Fibroblast of the aortic adventitia (primary cell): ENCODE measurements at regions not wholly inside any gene's neighbourhood (a gene's known extent, or its start where the extent isn't known, plus 50 kb on each side); places are given as distances from the start of the nearest gene placed in this dataset.

Experiments
- DNase-seq: peaks from one replicate; pipeline ENCODE4 v3.0.0-alpha.2; 2010; ENCODE audit warnings: low read depth
- H3K4me3 ChIP-seq: 2 replicates; pipeline ENCODE4 v1.5.1; 2011; ENCODE audit warnings: low read depth, mild to moderate bottlenecking, control low read depth, low read length, moderate library complexity
- CTCF ChIP-seq: IDR thresholded peaks from 2 replicates; pipeline ENCODE4 v1.5.1; 2011; ENCODE audit warnings: mild to moderate bottlenecking, low read length, control low read depth, inconsistent platforms; ENCODE audit not compliant: insufficient read depth

- TF ChIP-seq CTCF, result no peak
- no peak for DNase-seq
- no peak overlapping the region for H3K4me3 ChIP-seq
Measured at GRCh38 chr20:39462416-39462945, 500.3 kb downstream of the DHX35 start.

- H3K4me3 ChIP-seq, result no peak overlapping the region
- no peak for TF ChIP-seq CTCF
- DNase-seq, result no peak
Measured at GRCh38 chr20:39458452-39458851, 496.3 kb downstream of the DHX35 start.

GRCh38 chr20:39453890-39454289 lies 491.7 kb downstream of the DHX35 start:
- no peak for TF ChIP-seq CTCF
- no peak for DNase-seq
- H3K4me3 ChIP-seq, result no peak overlapping the region

GRCh38 chr20:39452583-39453340 lies 490.6 kb downstream of the DHX35 start:
- no peak for TF ChIP-seq CTCF
- DNase-seq, result no peak
- no peak overlapping the region for H3K4me3 ChIP-seq

- TF ChIP-seq CTCF, result no peak
- no peak overlapping the region for H3K4me3 ChIP-seq
- DNase-seq, result no peak
Measured at GRCh38 chr20:39451386-39451785, 489.2 kb downstream of the DHX35 start.

- TF ChIP-seq CTCF, result no peak
- no peak overlapping the region for H3K4me3 ChIP-seq
- no peak for DNase-seq
Measured at GRCh38 chr20:39446397-39446796, 484.3 kb downstream of the DHX35 start.

- no peak overlapping the region for H3K4me3 ChIP-seq
- DNase-seq, result no peak
- no peak for TF ChIP-seq CTCF
Measured at GRCh38 chr20:39445095-39445494, 483.0 kb downstream of the DHX35 start.
